Fibroblast of villous mesenchyme (primary cell): ENCODE measurements at regions not wholly inside any gene's neighbourhood (a gene's known extent, or its start where the extent isn't known, plus 50 kb on each side); places are given as distances from the start of the nearest gene placed in this dataset.

Experiments
- DNase-seq: peaks from one replicate; pipeline ENCODE4 v3.0.0-alpha.2; 2010; ENCODE audit warnings: low read depth
- H3K4me3 ChIP-seq: 2 replicates; pipeline ENCODE4 v1.5.1; 2011; ENCODE audit warnings: low read depth, mild to moderate bottlenecking, low read length
- CTCF ChIP-seq: IDR thresholded peaks from 2 replicates; pipeline ENCODE4 v1.5.1; 2012; ENCODE audit warnings: low read depth, mild to moderate bottlenecking, low read length; ENCODE audit not compliant: insufficient read depth

GRCh38 chr7:25313526-25313925, 85.2 kb upstream of the NPVF start:
- H3K4me3 ChIP-seq, result no peak overlapping the region
- no peak for TF ChIP-seq CTCF
- DNase-seq, result no peak

- no peak overlapping the region for H3K4me3 ChIP-seq
- DNase-seq, result no peak
- no peak for TF ChIP-seq CTCF
These were observed 85.9 kb upstream of the NPVF start for GRCh38 chr7:25314094-25314730.

GRCh38 chr7:25314731-25315267, 86.5 kb upstream of the NPVF start:
- TF ChIP-seq CTCF, result no peak
- H3K4me3 ChIP-seq, result no peak overlapping the region
- peak; percentile 9 for DNase-seq

- H3K4me3 ChIP-seq, result no peak overlapping the region
- TF ChIP-seq CTCF, result no peak
- no peak for DNase-seq
These were observed 88.1 kb upstream of the NPVF start for GRCh38 chr7:25316366-25316765.

GRCh38 chr7:25318047-25318446, 89.8 kb upstream of the NPVF start:
- no peak for DNase-seq
- no peak for TF ChIP-seq CTCF
- no peak overlapping the region for H3K4me3 ChIP-seq

- no peak overlapping the region for H3K4me3 ChIP-seq
- DNase-seq, result no peak
- no peak for TF ChIP-seq CTCF
These were observed 91.4 kb upstream of the NPVF start for GRCh38 chr7:25319707-25320106.

GRCh38 chr7:25320791-25321190, 92.5 kb upstream of the NPVF start:
- no peak overlapping the region for H3K4me3 ChIP-seq
- no peak for TF ChIP-seq CTCF
- DNase-seq, result no peak
